K562 (cell line): ENCODE measurements at regions not wholly inside any gene's neighbourhood (a gene's known extent, or its start where the extent isn't known, plus 50 kb on each side); places are given as distances from the start of the nearest gene placed in this dataset.

Experiments used
- DMBX1 ChIP-seq: fragments of 250-450 bp; sonication (Bioruptor Pico); IDR thresholded peaks from 2 replicates; pipeline ENCODE4 v1.8.0; 2022; ENCODE audit warnings: inconsistent platforms, mild to moderate bottlenecking, moderate library complexity, borderline replicate concordance
- EZH2 ChIP-seq: IDR thresholded peaks from 2 replicates; pipeline ENCODE4 v1.6.1; 2012; ENCODE audit warnings: low read depth, mild to moderate bottlenecking, inconsistent platforms, low read length, borderline replicate concordance
- FOSL1 ChIP-seq: fragments of 200-800 bp; sonication (Bioruptor generic); conservative IDR thresholded peaks from 2 replicates; pipeline ENCODE4 v1.6.1; 2016; ENCODE audit warnings: missing genetic modification characterization, missing compliant biosample characterization
- JUND ChIP-seq, 2 experiments: IDR thresholded peaks; 2 replicates in 1 of 2; 3 replicates in 1 of 2; pipeline ENCODE4 v1.6.1; 2011; ENCODE audit warnings: borderline replicate concordance in 2 of 2, low read depth in 2 of 2, low read length in 2 of 2, improper control_type of control experiment in 1 of 2, missing biosample characterization in 1 of 2, missing genetic modification characterization in 1 of 2, missing genetic modification reagents in 1 of 2
- NCOA1 ChIP-seq: fragments of 450-650 bp; IDR thresholded peaks from 2 replicates; pipeline ENCODE4 v1.6.1; 2016; ENCODE audit warnings: low read depth
- POLR2A ChIP-seq: fragments of 450-650 bp; conservative IDR thresholded peaks from 2 replicates; pipeline ENCODE4 v1.6.1; 2016
- POLR2AphosphoS2 ChIP-seq: IDR thresholded peaks from 2 replicates; pipeline ENCODE4 v1.6.1; 2012; ENCODE audit warnings: low read length, improper control_type of control experiment
- RBM14 ChIP-seq: fragments of 200-400 bp; formaldehyde crosslinking; IDR thresholded peaks from 2 replicates; pipeline ENCODE4 v1.6.1; 2018; ENCODE audit warnings: low read depth, mild to moderate bottlenecking, low read length, moderate library complexity, borderline replicate concordance; ENCODE audit not compliant: insufficient read depth
- SIN3A ChIP-seq, 2 experiments: fragments of 150-350 bp in 1 of 2; IDR thresholded peaks; 2 replicates each; pipeline ENCODE4 v1.6.1; 2011 to 2016; ENCODE audit warnings: borderline replicate concordance in 2 of 2, low read depth in 2 of 2, low read length in 2 of 2, mild to moderate bottlenecking in 2 of 2, moderate library complexity in 2 of 2; ENCODE audit not compliant: control insufficient read depth in 1 of 2
- SRSF3 ChIP-seq: fragments of 200-400 bp; formaldehyde crosslinking; IDR thresholded peaks from 2 replicates; pipeline ENCODE4 v1.6.1; 2016; ENCODE audit warnings: mild to moderate bottlenecking, low read length, moderate library complexity; ENCODE audit not compliant: insufficient read depth
- STAT5B ChIP-seq: fragments of 250-450 bp; sonication (Bioruptor Pico); IDR thresholded peaks from 2 replicates; pipeline ENCODE4 v1.8.0; 2021; ENCODE audit warnings: mild to moderate bottlenecking, inconsistent platforms
- TBP ChIP-seq: optimal IDR thresholded peaks from 2 replicates; pipeline ENCODE3; 2011; ENCODE audit warnings: low read depth, low read length, improper control_type of control experiment
- TF ChIP-seq, protein P1 (sequence below), 3 experiments: IDR thresholded peaks in 2 of 3; conservative IDR thresholded peaks in 1 of 3; 2 replicates each; pipeline ENCODE4 v1.5.1; 2011 to 2012; ENCODE audit warnings: low read length in 3 of 3, mild to moderate bottlenecking in 3 of 3, control low read depth in 2 of 3, improper control_type of control experiment in 1 of 3, inconsistent platforms in 1 of 3, low read depth in 1 of 3, mixed read lengths in 1 of 3, moderate library complexity in 1 of 3; ENCODE audit not compliant: insufficient read depth in 2 of 3
- TF ChIP-seq, protein P2 (sequence below), 2 experiments: fragments of 450-650 bp in 1 of 2; sonication (generic) in 1 of 2; formaldehyde crosslinking; conservative IDR thresholded peaks; 2 replicates each; pipeline versions ENCODE4 v1.4.0 to v1.8.1; 2020 to 2022; ENCODE audit warnings: mild to moderate bottlenecking in 1 of 2, missing genetic modification reagents in 1 of 2

DNA sequence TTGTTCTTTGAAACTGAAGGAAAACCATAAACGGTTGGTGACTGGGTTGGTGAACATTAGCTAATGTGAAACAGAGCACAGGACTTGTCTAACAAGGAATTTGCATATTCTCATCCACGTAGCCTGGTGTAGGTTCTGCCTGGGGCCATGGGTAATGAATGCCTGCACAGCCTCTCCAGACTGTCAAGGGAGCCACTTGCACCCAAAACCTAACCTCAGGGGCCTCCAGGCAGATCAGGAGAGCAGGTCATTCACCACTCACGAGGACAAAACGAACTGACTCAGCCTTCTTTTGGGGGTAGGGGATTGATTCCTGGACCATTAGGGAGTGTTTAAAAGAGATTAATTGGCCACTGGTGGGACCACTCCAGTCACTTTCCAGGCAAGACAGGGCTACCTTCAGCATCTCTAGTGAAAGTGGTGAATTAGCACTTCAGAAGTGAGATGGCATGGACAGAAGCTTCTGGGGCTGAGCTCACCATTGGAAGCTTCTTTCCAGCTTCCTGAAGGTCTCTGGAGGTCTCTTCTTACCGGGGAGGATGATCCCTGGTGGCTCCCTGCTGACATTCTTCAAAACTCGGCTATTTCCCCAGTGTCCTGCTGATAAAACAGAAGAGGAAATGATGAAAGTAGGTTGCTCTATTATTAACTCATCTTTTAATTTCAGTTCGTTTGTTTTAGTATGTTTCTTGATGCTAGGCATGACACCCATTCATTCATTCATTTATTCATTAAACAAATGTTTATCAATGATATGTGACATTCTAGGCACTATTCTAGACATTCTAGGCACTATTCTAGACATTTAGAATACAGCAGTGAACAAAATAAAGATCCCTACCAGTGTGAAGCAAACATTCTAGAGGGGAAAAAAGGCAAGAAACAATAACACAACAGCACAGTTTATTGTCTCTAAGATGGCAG lies 104.5 kb upstream of the LNX1 start:
- no peak for TF ChIP-seq POLR2A
- TF ChIP-seq EZH2, result no peak
- TF ChIP-seq POLR2AphosphoS2, result no peak
- no peak for TF ChIP-seq JUND (IDR thresholded peaks at IDR 0.05; ENCODE audit: borderline replicate concordance, low read depth, low read length)
- TF ChIP-seq JUND (tag; IDR thresholded peaks at IDR 0.05; ENCODE audit: borderline replicate concordance, low read depth, low read length), result no peak
- TF ChIP-seq, protein P1, sequence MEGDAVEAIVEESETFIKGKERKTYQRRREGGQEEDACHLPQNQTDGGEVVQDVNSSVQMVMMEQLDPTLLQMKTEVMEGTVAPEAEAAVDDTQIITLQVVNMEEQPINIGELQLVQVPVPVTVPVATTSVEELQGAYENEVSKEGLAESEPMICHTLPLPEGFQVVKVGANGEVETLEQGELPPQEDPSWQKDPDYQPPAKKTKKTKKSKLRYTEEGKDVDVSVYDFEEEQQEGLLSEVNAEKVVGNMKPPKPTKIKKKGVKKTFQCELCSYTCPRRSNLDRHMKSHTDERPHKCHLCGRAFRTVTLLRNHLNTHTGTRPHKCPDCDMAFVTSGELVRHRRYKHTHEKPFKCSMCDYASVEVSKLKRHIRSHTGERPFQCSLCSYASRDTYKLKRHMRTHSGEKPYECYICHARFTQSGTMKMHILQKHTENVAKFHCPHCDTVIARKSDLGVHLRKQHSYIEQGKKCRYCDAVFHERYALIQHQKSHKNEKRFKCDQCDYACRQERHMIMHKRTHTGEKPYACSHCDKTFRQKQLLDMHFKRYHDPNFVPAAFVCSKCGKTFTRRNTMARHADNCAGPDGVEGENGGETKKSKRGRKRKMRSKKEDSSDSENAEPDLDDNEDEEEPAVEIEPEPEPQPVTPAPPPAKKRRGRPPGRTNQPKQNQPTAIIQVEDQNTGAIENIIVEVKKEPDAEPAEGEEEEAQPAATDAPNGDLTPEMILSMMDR (IDR thresholded peaks at IDR 0.05 in 2 of 3, conservative IDR thresholded peaks at IDR 0.05 in 1 of 3; ENCODE audit: insufficient read depth in 2 of 3, low read depth in 1 of 3, low read length in 3 of 3), result no peak
- no peak for TF ChIP-seq SRSF3
- TF ChIP-seq, protein P2, sequence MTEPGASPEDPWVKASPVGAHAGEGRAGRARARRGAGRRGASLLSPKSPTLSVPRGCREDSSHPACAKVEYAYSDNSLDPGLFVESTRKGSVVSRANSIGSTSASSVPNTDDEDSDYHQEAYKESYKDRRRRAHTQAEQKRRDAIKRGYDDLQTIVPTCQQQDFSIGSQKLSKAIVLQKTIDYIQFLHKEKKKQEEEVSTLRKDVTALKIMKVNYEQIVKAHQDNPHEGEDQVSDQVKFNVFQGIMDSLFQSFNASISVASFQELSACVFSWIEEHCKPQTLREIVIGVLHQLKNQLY (CRISPR knock-in tag; conservative IDR thresholded peaks at IDR 0.05), result no peak
- no peak for TF ChIP-seq SIN3A (IDR thresholded peaks at IDR 0.05; ENCODE audit: borderline replicate concordance in 2 of 2, control insufficient read depth in 1 of 2, low read depth in 2 of 2, low read length in 2 of 2)
- no peak for TF ChIP-seq FOSL1
- no peak for TF ChIP-seq RBM14
- no peak for TF ChIP-seq NCOA1
- TF ChIP-seq DMBX1 (CRISPR knock-in tag), result no peak
- TF ChIP-seq TBP, result no peak
- TF ChIP-seq STAT5B (CRISPR knock-in tag), result no peak
